Left lobe of liver (tissue), 2 donors: ENCODE measurements at regions not wholly inside any gene's neighbourhood (a gene's known extent, or its start where the extent isn't known, plus 50 kb on each side); places are given as distances from the start of the nearest gene placed in this dataset.

Experiments used
- ATAC-seq: fragments of 200-7000 bp; cut with Tn5 transposase; one replicate; pipeline ENCODE4 v1.9.1; 2020; ENCODE audit warnings: mild to moderate bottlenecking, moderate library complexity
- DNase-seq: peaks from one replicate; pipeline ENCODE4 v3.0.0-alpha.2; 2020; ENCODE audit warnings: low spot score
- donor health status: DM: no; HTN: no; CAD: no; lungs with moderate emphysema.
- donor health status: DM: no; HTN: yes; CAD: no.

GRCh38 chr4:56099378-56099786, 150.6 kb downstream of the CEP135 start:
- DNase-seq (no peak), ATAC-seq (no peak)

GRCh38 chr4:56093576-56093975, 144.8 kb downstream of the CEP135 start:
- DNase-seq (no peak), ATAC-seq (no peak)

- ATAC-seq (no peak), DNase-seq (no peak)
These were observed 143.8 kb downstream of the CEP135 start for GRCh38 chr4:56092540-56092939.

- DNase-seq (no peak), ATAC-seq (no peak)
These were observed 137.8 kb downstream of the CEP135 start for GRCh38 chr4:56086561-56086960.

GRCh38 chr4:56086073-56086541, 137.4 kb downstream of the CEP135 start:
- DNase-seq (no peak), ATAC-seq (no peak)

GRCh38 chr4:56085275-56085674, 136.5 kb downstream of the CEP135 start:
- ATAC-seq (no peak), DNase-seq (no peak)

- DNase-seq (no peak), ATAC-seq (no peak)
These were observed 136.1 kb downstream of the CEP135 start for GRCh38 chr4:56084851-56085250.
